A172 (cell line): ENCODE measurements at regions not wholly inside any gene's neighbourhood (a gene's known extent, or its start where the extent isn't known, plus 50 kb on each side); places are given as distances from the start of the nearest gene placed in this dataset.
A peak's percentile ranks its signal among the peaks of the same experiment; 100 is the strongest.
"Not testable (repeated sequence)": the region's sequence is repeated elsewhere in the genome, so short reads cannot be mapped to it uniquely, and the experiment has no call there.

Experiments used
- DNase-seq: peaks from one replicate; pipeline ENCODE4 v3.0.0-alpha.2; 2015; ENCODE audit warnings: low spot score

DNA sequence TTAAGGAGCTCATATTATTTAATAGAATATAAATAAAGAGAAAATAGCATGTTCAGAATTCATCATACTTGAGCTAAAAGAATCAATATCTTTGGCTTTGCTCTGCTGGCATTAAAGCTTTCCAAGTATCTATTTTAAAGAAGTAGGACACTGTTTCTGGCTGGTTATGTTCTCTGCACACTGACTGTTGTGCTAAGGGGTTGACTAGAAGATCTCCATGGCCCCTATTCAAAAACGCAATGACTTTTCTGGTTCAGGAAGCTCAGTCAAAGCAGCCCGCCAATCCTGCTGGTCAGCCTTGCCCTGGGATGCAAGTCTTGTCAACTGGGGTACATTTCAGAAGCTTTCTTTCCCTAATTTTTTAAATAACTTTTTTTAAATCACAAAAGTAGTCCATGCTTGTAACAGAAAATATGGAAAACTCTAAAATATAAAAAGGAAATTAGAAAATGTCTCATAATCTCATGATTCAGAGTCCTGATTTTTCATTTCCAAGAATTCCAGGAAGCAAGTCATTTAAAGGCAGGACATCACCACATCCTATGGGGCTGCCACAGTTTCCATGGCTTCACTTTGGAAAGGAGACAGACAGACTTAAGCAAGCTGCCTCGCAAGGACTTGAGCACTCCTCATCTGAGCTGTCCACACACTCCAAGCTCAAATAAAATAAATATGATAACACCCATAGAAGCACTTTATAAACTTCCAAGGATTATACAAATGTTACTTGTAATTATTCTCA lies 195.1 kb downstream of the TXNL1 start:
- no peak for DNase-seq

DNA sequence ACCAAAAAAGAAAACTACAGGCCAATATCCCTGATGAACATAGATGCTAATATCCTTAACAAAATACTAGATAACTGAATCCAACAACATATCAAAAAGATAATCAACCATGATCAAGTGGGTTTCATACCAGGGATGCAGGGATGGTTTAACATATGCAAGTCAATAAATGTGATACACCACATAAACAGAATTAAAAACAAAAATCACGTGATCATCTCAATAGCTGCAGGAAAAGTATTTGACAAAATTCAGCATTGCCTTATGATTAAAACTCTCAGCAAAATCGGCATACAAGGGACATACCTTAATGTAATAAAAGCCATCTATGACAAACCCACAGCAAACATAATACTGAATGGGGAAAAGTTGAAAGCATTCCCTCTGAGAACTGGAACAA lies 199.9 kb downstream of the TXNL1 start:
- DNase-seq, result not testable (repeated sequence)

DNA sequence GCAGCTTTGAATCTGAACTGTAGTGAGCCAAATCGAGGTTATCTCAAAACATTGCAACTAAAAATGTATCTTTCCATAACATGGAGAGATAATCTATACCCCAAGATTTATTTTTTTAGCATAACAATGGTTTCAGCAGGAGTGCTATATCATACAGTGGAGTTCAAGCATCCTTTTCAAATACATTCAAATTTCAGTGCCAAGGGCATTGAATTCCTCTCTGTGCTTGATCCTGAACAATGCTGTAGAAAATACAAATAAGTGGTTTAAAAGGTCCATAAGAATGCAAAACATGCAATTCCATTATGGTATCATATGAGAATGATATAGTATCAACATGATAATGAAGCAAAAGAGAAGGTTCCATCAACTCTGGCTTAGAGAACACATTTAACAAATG lies 201.7 kb downstream of the TXNL1 start:
- DNase-seq, result no peak

DNA sequence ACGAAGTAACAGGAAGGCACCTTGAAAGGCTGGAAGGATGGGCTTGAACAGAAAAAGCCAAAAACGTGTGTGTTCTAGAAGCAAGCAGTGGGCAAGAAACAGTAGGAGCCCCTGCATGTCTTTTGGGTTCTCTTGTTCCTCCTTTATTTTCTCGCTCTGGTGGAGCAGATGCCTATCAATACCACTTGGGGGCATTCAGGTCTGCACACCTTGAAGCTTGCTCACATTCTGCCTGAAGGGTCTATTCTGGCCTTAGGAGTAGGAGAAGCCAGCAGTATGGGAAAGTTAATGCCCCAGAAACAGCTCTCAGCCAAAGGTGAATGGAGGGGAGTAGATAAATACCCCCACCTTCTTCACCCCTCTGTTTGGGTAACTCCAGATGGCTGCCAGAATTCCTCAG lies 204.5 kb downstream of the TXNL1 start:
- no peak for DNase-seq

DNA sequence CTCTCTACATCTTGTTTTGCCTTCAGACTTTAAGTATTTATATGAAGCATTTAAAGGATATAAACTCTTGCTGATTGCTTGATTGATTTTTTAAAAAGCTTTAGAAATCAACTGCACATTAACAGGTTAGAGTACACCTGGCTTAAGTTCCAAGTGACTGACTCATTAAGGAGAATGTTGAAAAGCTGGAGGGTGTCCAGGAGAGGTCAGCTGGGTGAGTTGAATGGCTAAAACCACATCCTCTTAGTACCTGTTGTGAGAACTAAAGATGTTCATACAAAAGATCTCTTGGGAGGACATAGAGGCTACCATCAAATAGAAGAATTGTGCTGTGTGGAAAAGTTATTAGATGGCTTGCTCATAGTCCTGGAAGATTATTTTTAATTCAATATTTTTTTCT lies 206.8 kb downstream of the TXNL1 start:
- peak; percentile 64 for DNase-seq

DNA sequence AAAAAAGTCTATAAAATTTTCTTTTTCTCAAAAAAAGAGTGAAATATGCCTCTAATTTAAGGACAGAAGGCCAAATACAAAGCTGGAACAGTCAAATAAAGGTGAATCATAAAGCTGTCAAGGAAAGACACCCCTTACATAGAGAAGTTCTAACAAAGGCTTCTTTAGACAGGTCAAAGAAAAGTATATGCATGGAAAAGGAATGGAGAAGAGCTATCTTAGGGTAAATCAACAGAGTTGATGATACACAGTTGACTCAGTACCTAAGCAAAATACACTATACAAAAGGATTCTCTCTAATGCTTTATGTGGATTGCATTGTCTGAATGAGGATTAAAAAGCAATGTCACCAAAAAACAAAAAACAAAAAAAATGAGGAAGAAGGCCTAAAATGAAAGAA lies 214.8 kb downstream of the TXNL1 start:
- no peak for DNase-seq

DNA sequence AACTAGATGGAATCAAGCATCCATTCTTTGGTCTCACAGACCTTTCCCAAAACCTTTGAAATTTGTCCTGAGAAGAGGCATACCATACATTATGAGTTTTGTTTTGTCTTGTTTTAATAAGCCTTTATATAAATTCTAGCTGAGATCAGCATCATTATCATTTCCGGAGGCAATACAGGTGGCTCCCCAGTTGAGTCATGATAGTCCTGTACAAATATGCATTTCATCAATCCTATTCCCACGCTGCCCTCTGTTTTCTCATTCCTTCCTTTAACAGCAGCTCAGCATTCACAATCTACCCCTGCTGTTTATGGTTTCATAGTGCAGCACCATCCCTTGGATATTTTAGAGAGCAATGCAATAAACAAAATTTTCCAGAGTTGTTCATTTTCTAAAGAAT lies 216.7 kb downstream of the TXNL1 start:
- DNase-seq, result no peak

DNA sequence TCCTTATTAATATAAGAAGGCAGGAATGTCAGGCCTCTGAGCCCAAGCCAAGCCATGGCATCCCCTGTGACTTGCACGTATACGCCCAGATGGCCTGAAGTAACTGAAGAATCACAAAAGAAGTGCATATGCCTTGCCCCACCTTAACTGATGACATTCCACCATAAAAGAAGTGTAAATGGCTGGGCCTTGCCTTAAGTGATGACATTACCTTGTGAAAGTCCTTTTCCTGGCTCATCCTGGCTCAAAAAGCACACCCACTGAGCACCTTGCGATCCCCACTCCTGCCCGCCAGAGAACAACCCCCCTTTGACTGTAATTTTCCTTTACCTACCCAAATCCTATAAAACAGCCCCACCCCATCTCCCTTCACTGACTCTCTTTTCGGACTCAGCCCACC lies 217.5 kb downstream of the TXNL1 start:
- not testable (repeated sequence) for DNase-seq

DNA sequence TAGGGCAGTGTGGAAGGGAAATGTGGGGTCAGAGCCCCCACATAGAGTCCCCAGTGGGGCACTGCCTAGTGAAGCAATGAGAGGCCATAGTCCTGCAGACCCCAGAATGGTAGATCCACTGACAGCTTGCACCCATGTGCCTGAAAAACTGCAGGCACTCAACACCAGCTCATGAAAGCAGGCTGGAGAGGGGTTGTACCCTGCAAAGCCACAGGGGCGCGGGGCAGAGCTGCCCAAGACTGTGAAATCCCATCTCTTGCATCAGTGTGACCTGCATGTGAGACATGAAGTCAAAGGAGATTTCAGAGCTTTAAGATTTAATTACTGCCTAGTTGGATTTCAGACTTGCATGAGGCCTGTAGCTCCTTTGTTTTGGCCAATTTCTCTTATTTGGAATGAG lies 224.0 kb downstream of the TXNL1 start:
- no peak for DNase-seq

DNA sequence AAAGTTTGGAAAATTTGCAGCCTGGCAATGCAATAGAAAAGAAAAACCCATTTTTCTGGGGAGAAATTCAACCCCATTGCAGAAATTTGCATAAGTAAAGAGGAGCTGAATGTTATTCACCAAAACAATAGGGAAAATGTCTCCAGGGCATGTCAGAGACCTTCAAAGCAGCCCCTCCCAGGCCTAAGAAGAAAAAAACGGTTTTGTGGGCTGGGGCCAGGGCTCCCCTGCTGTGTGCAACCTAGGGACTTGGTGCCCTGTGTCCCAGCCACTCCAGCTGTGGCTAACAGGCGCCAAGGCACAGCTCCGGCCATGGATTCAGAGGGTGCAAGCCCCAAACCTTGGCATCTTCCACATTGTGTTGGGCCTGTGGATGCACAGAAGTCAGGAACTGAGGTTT lies 224.5 kb downstream of the TXNL1 start:
- DNase-seq, result no peak

DNA sequence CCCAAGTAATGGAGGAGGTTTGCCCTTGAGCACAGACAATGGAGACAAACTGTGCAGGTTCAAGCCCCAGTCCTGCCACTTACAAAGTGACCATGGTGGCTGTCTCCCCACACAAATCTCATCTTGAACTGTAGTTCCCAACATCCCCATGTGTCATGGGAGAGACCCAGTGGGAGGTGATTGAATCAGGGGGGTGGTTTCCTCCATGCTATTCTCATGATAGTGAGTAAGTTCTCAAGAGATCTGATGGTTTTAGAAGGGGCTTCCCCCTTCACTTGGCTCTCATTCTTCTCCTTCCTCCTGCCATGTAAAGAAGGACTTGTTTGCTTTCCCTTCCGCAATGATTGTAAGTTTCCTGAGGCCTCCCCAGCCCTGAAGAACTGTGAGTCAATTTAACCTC lies 225.4 kb downstream of the TXNL1 start:
- DNase-seq, result no peak

DNA sequence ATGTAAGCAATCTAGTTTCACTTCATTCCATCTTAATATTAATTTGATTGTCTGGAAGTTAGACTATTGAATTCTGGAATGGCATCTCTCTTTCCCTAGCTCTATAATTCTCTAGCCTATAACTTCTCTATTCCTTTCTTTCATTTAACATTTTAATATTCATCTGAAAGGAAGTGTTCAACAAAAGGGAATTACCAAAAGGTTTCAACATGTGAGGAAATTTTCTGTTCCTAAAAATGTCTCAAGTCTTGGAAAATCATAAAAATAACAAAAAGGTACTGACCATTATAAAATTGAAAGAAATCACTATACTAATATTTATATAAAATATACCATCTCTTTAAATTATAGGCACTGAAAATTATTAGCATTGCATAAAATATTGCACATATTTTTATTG lies 228.7 kb downstream of the TXNL1 start:
- no peak for DNase-seq

DNA sequence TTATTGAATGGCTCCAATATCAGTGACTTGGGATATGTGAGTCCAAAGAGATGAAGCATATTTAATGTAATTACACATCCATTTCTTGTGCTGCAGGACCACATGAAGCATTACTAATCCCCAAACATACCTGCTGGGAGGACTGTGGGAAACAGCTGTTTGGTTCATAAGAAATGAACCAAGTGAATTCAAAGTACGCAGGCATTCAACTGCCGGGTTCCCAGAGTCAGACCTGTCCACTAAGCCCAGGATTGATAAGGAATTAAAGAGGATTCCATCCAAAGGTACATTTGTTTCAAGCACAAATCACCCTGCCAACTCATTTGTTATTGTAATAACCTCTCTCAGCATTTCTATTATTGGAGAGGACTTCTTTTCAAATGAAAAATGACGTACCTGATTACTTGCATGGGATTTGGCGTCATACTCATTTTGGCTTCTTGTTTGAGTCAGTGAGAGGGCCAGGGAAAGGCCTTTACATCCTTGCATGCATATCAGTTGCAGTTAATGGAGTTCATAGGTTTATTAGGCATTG lies 230.7 kb downstream of the TXNL1 start:
- DNase-seq, result no peak

DNA sequence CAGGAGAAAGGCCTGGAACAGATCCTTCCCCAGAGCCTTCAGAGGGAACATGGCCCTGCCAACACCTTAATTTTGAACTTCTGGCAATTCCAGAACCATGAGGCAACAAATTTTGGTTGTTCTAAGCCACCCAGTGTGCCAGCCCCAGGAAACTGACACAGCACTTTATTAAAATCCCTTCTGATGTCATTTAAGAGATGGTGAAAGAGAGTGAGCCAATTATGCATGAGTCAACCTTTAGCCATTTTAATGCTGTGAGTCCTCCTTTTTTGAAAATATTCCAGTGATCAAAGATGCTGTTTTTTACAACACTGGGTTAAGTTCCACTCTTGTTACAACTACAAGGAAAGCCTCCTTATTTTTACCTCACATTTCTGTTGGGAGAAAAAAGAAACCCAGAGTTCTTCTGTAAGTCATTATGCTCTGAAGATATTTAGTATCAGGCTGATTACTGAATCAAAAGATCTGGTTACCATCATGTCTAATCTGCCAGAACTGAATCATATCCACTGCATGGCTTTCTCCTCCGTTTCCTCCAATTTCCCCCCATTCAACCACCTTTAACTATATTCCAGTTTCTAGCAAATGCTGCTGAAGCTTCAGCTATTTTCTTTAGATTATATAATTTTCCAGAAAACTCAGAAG lies 235.4 kb downstream of the TXNL1 start:
- peak; percentile 78 for DNase-seq

DNA sequence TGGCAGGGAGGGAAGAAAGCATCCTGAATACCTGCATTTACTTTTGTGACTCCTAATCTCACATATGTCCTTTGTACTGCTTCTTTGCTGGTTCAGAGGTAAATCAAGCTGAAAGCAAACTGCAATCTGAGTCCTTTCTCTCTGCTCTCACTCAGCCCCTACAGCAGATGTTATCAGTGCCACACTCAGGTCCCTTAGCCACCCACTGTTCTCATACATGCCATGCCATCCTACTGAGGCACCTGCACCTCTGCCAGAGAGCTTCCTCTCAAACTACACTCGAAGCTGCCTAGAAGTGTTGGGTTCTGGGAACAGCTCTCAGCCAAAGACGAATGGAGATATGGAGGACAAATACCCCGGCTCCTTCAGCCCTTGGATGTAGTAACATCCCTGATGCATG lies 244.5 kb downstream of the TXNL1 start:
- DNase-seq, result no peak

DNA sequence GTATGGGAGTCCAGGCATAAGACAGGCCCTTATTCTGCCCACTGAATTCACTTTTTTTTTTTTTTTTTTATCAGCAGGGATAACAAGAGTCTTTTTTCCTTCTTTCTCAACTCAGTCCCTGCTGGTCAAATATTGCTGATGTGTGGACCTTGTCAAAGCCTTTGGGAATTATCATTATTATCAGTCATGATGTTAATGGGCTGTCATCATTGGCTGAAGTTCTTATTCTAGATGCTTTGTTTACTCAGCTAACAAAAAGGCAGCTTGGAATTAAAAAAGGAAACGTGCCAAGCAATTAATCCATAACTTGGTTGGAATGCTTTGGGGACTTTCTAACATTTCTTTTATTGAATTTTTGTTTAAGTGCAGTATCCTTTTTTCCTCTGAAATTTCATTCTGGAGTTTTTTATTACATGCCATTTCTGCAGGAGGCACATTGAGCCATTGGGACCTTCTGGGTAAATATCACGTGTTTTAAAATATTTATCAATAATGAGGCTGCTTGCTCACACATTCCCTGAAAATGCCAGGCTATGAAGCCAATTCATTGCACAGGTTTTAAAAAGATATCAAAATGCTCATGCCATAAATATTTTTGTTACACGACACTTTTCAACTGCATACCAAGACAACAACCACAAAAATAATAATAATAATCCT lies 246.3 kb downstream of the TXNL1 start:
- no peak for DNase-seq

DNA sequence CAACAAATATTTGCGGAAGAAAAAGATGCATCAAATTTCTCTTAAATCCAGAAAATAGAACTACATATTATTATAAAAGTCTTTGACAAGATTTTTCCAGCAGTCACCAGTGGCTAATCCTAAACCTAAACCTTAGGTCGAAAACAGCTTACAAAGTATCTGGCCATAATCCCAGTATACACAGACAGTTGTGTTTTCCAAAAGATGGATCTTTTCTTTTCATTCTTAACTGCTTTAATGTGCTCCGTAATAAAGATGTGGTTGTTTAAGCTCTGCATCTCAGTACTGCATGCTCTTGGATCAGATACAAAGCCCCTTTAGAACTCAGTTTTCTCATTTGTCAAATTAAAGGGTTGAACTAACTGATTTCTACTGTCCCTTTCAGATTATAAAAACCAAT lies 247.8 kb downstream of the TXNL1 start:
- no peak for DNase-seq

DNA sequence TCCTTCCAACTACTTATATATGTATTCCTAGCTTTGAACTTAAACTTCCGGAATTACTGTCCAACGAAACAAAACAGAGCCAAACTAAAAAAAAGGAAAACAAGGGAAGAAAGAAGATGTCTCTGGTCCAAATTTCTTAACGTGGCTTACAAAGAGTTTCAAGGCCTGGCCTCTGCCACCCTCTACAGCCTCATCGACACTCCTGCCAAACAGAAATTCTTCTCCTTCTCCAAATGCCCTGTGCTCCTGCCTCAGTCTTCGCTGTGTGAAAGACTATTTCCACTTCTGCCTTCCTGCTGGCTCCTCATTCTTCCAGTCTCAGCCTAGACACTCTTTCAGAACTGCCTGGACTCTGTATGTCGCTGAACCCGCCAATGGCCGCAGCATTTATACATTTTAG lies 249.2 kb downstream of the TXNL1 start:
- DNase-seq, result no peak

DNA sequence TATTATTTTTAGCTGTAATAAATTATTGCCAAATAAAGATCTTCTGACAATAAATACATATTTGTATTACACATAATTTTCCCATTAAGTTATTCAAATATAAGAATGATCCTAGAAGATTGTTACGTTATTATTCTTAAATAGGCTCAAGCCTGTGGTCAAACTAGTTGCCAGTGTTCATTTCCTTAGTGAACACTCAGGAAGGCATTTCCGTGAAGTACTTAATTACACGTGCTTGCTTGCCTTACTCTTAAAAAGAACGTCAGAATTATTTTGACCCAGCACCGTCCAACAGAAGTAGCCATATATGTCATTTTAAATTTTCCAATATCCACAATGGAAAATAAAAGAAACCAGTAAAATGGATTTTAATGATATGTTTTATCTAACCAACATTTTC lies 249.8 kb downstream of the TXNL1 start:
- no peak for DNase-seq

DNA sequence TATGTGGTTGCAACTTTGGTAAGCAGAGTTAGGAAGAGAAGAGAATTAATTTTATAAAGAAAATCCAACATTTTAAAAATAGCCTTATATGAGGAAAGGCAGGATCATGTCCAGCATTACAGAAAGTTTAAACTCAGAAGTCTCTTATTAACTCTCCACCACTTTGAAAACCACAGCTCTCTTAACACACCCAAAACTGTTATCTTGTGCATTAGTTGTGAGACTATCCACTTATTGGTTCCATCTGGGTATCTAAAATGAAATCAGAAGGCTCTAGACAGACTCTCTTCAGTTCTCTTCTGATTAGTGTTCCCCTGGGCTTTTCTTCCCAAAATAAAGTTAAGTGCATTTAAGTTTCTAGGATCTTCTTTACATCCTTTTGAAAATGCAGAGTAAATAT lies 251.5 kb downstream of the TXNL1 start:
- no peak for DNase-seq

DNA sequence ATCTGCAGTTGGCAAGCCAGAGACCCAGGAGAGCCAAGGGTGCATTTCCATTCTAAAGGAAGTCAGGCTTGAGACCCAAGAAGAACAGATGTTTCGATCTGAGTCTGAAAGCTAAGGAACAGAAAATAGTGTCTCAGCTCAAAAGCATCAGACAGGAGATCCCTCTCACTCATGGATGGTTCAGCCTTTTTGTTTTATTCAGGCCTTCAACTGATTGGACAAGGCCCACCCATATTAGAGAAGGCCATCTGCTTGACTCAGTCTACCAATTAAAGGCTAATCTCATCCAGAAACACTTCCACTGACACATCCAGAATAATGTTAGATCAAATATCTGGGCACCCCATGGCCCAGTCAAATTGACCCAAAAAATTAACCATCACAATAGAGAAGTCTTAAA lies 255.0 kb downstream of the TXNL1 start:
- no peak for DNase-seq

DNA sequence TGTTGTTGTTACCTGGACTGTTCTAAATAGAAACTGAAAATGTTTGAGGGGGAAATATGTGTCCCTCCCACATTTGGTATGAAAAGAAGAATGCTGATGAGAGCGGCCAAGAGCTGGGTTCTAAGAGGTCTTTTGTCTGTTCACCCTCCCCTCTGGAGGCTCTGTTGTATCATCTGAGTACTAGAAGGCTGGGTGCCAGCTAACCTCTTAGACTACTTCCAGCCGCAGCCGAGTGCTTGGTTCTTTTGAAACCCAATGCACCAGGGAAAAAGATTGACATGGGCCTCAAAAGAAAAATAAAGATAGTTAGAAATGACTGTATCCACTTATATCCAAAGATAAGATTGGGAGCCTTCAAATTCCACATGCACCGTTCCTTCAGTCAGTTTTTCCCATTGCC lies 255.9 kb downstream of the TXNL1 start:
- no peak for DNase-seq

DNA sequence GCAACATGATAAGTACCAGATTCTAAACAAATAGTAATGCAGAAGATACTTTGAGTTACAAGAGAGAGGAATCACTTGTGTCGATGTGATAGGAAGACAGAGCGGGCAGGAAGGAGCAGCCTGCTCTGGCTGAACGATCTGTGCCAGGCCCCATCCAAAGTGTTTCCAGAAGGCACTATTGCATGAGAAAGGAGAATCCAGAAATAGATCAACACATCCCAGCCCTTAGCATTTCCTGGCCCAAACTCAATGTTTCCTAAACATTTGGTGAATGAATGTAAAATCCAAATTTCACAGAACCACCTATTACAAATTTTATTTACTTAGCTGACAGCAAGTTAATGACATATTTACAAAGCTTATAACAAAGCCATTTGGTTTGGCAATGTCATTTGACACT lies 257.2 kb downstream of the TXNL1 start:
- no peak for DNase-seq
